Liver (tissue), 8 donors: ENCODE measurements at regions not wholly inside any gene's neighbourhood (a gene's known extent, or its start where the extent isn't known, plus 50 kb on each side); places are given as distances from the start of the nearest gene placed in this dataset.

Experiments used
- DNase-seq: peaks from one replicate; pipeline ENCODE4 v3.0.0-alpha.2; 2017; ENCODE audit warnings: low spot score
- H3K27ac ChIP-seq, 2 donors: one replicate each; pipeline ENCODE4 v1.7.0; 2013; ENCODE audit warnings: inconsistent platforms in 2 of 2, low read length in 2 of 2, control low read depth in 1 of 2, low read depth in 1 of 2, mild to moderate bottlenecking in 1 of 2
- H3K27me3 ChIP-seq, 4 donors: one replicate each; pipeline versions ENCODE4 v1.6.1 to v1.7.0; 2013; ENCODE audit warnings: low read length in 3 of 4, inconsistent platforms in 1 of 4, mild to moderate bottlenecking in 1 of 4, moderate library complexity in 1 of 4; ENCODE audit not compliant: control insufficient read depth in 4 of 4, insufficient read depth in 4 of 4
- H3K36me3 ChIP-seq, 4 donors: one replicate each; pipeline versions ENCODE4 v1.6.1 to v1.7.0; 2013; ENCODE audit warnings: low read length in 3 of 4, mild to moderate bottlenecking in 3 of 4, low read depth in 1 of 4, moderate library complexity in 1 of 4; ENCODE audit not compliant: control insufficient read depth in 4 of 4, insufficient read depth in 3 of 4
- H3K4me1 ChIP-seq, 4 donors: one replicate each; pipeline versions ENCODE4 v1.6.1 to v1.7.0; 2013; ENCODE audit warnings: low read length in 3 of 4, mild to moderate bottlenecking in 3 of 4, moderate library complexity in 1 of 4; ENCODE audit not compliant: control insufficient read depth in 4 of 4, insufficient read depth in 4 of 4
- H3K4me3 ChIP-seq, 3 donors: one replicate each; pipeline versions ENCODE4 v1.6.1 to v1.7.0; 2013; ENCODE audit warnings: low read length in 3 of 3, control low read depth in 1 of 3, low read depth in 1 of 3, mild to moderate bottlenecking in 1 of 3
- H3K9ac ChIP-seq, 2 donors: one replicate each; pipeline ENCODE4 v1.7.0; 2013; ENCODE audit warnings: low read length in 2 of 2, mild to moderate bottlenecking in 2 of 2, moderate library complexity in 2 of 2, control low read depth in 1 of 2, low read depth in 1 of 2
- H3K9me3 ChIP-seq, 4 donors: one replicate each; pipeline versions ENCODE4 v1.6.1 to v1.7.0; 2013; ENCODE audit warnings: low read length in 3 of 4; ENCODE audit not compliant: control insufficient read depth in 4 of 4
- ATF3 ChIP-seq: IDR thresholded peaks from 2 replicates; pipeline ENCODE4 v1.6.1; 2016; ENCODE audit warnings: antibody characterized with exemption
- CTCF ChIP-seq: fragments of 150-350 bp; IDR thresholded peaks from 2 replicates; pipeline ENCODE4 v1.5.1; 2017; ENCODE audit warnings: improper control_type of control experiment, low read depth, low read length; ENCODE audit not compliant: missing input control
- EGR1 ChIP-seq, 2 donors: IDR thresholded peaks; 2 replicates each; pipeline ENCODE4 v1.6.1; 2016 to 2018; ENCODE audit warnings: antibody characterized with exemption in 2 of 2, low read depth in 2 of 2
- FOXA1 ChIP-seq: IDR thresholded peaks from 2 replicates; pipeline ENCODE4 v1.6.1; 2016; ENCODE audit warnings: antibody characterized with exemption
- FOXA2 ChIP-seq: IDR thresholded peaks from 2 replicates; pipeline ENCODE4 v1.6.1; 2016; ENCODE audit warnings: antibody characterized with exemption
- GABPA ChIP-seq, 2 donors: IDR thresholded peaks in 1 of 2; conservative IDR thresholded peaks in 1 of 2; 2 replicates each; pipeline ENCODE4 v1.6.1; 2016; ENCODE audit warnings: antibody characterized with exemption in 2 of 2, mild to moderate bottlenecking in 1 of 2, moderate library complexity in 1 of 2
- HNF4A ChIP-seq, 2 donors: conservative IDR thresholded peaks; 2 replicates each; pipeline ENCODE4 v1.6.1; 2016; ENCODE audit warnings: antibody characterized with exemption in 2 of 2, mild to moderate bottlenecking in 2 of 2
- HNF4G ChIP-seq: IDR thresholded peaks from 2 replicates; pipeline ENCODE4 v1.6.1; 2016; ENCODE audit warnings: antibody characterized with exemption
- JUND ChIP-seq, 2 donors: IDR thresholded peaks; 2 replicates each; pipeline ENCODE4 v1.6.1; 2016; ENCODE audit warnings: antibody characterized with exemption in 2 of 2
- MAX ChIP-seq: IDR thresholded peaks from 2 replicates; pipeline ENCODE4 v1.6.1; 2016; ENCODE audit warnings: antibody characterized with exemption
- NR2F2 ChIP-seq: IDR thresholded peaks from 2 replicates; pipeline ENCODE4 v1.6.1; 2016; ENCODE audit warnings: antibody characterized with exemption
- RAD21 ChIP-seq, 2 donors: IDR thresholded peaks; 2 replicates each; pipeline ENCODE4 v1.6.1; 2016; ENCODE audit warnings: antibody characterized with exemption in 2 of 2, mild to moderate bottlenecking in 2 of 2
- REST ChIP-seq: IDR thresholded peaks from 2 replicates; pipeline ENCODE4 v1.6.1; 2016; ENCODE audit warnings: antibody characterized with exemption, mild to moderate bottlenecking
- RXRA ChIP-seq, 2 donors: IDR thresholded peaks; 2 replicates each; pipeline ENCODE4 v1.6.1; 2017 to 2018; ENCODE audit warnings: antibody characterized with exemption in 2 of 2, mild to moderate bottlenecking in 1 of 2
- SP1 ChIP-seq: IDR thresholded peaks from 2 replicates; pipeline ENCODE4 v1.6.1; 2018; ENCODE audit warnings: antibody characterized with exemption, mild to moderate bottlenecking
- TAF1 ChIP-seq: conservative IDR thresholded peaks from 2 replicates; pipeline ENCODE4 v1.6.1; 2016; ENCODE audit warnings: antibody characterized with exemption, mild to moderate bottlenecking
- YY1 ChIP-seq: IDR thresholded peaks from 2 replicates; pipeline ENCODE4 v1.6.1; 2016; ENCODE audit warnings: antibody characterized with exemption, mild to moderate bottlenecking
- ZBTB33 ChIP-seq: IDR thresholded peaks from 2 replicates; pipeline ENCODE4 v1.6.1; 2016; ENCODE audit warnings: antibody characterized with exemption
- WGBS: extraction: QIAGEN DNeasy Blood & Tissue Kit; methylation state at CpG from one replicate; pipeline ENCODE4 v1.1.7; 2013; 5-methylcytosine and 5-hydroxymethylcytosine counted together
- donor health status: healthy.
- donor health status: healthy.
- donor health status: healthy.
- donor health status: healthy.
- donor health status: healthy.

- no peaks in the 10 kb centered on the region for H3K4me1 ChIP-seq
- no peak overlapping the region for H3K4me3 ChIP-seq
- no peak overlapping the region for H3K27ac ChIP-seq
- 67% methylated on average over 5 of the region's 5 CpGs for WGBS
- H3K9ac ChIP-seq: no peak overlapping the region
- H3K36me3 ChIP-seq: no peaks in the 10 kb centered on the region
- no peaks in the 10 kb centered on the region for H3K9me3 ChIP-seq
- H3K27me3 ChIP-seq: peaks cover 0 to 7% (median 0%) of the 10 kb centered on the region in 4 donors
- DNase-seq: no peak
- TF ChIP-seq MAX (no peak), TAF1 (no peak), GABPA (IDR thresholded peaks at IDR 0.05 in 1 of 2, conservative IDR thresholded peaks at IDR 0.05 in 1 of 2) (no peak), FOXA2 (no peak), JUND (IDR thresholded peaks at IDR 0.05) (no peak), HNF4A (conservative IDR thresholded peaks at IDR 0.05) (no peak), CTCF (no peak), HNF4G (no peak), YY1 (no peak), RXRA (IDR thresholded peaks at IDR 0.05) (no peak), ZBTB33 (no peak), RAD21 (IDR thresholded peaks at IDR 0.05) (no peak), NR2F2 (no peak), EGR1 (IDR thresholded peaks at IDR 0.05; ENCODE audit: low read depth in 2 of 2) (no peak), SP1 (no peak), FOXA1 (no peak), REST (no peak), ATF3 (no peak)
Observed at GRCh38 chr2:5826979-5827655, 134.9 kb downstream of the SOX11 start.
